SU-DHL-6 (cell line): ENCODE measurements at regions not wholly inside any gene's neighbourhood (a gene's known extent, or its start where the extent isn't known, plus 50 kb on each side); places are given as distances from the start of the nearest gene placed in this dataset.

Experiments
- EZH2phosphoT487 ChIP-seq: fragments of 200-600 bp; sonication (generic), shearing (Covaris generic); conservative IDR thresholded peaks from 2 replicates; pipeline ENCODE4 v1.6.1; 2018; ENCODE audit warnings: mild to moderate bottlenecking, antibody characterized with exemption, low read length, moderate library complexity, mixed read lengths
- TF ChIP-seq, protein P1 (sequence below): fragments of 200-600 bp; sonication (generic); IDR thresholded peaks from one replicate; pipeline ENCODE4 v1.5.1; 2017; ENCODE audit warnings: antibody characterized with exemption, mild to moderate bottlenecking, low read length, moderate library complexity; ENCODE audit not compliant: insufficient read depth, poor library complexity, severe bottlenecking

DNA sequence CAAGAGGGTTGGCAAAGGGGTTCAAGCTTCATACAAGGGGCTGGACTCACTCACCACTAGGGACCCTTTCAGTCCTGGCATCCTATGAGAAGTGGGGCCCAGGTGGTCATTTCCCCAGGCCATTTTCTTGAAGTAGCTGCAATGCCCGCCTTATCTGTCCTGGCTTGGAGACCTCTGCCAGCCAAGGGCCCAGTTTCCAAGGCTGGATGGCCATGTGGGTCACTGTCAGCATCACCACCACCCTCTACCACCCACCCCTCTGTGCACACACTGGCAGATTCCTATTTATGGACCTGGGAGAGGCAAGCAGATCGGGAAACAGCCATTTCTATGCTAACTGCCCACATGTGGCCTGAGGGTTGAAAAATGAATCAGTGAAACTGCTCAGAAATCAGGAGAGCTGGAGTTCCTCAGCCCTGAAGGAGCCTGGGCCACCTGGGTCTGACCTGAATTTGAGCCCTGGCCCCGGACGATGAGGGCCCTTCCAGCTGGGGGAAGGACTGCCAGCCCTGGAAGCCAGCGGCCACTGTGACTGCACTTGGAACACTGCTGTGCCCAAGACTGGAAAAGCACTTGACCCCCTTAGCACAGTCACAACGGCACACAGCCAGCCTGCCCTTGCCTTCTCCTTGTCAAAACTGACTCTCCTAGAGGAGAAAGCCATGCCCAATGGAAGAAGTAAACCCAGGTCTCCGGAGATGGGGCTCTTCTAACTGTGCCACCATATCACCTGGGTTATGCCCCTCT is 442.2 kb downstream of the BUD13 start:
- TF ChIP-seq, protein P1, sequence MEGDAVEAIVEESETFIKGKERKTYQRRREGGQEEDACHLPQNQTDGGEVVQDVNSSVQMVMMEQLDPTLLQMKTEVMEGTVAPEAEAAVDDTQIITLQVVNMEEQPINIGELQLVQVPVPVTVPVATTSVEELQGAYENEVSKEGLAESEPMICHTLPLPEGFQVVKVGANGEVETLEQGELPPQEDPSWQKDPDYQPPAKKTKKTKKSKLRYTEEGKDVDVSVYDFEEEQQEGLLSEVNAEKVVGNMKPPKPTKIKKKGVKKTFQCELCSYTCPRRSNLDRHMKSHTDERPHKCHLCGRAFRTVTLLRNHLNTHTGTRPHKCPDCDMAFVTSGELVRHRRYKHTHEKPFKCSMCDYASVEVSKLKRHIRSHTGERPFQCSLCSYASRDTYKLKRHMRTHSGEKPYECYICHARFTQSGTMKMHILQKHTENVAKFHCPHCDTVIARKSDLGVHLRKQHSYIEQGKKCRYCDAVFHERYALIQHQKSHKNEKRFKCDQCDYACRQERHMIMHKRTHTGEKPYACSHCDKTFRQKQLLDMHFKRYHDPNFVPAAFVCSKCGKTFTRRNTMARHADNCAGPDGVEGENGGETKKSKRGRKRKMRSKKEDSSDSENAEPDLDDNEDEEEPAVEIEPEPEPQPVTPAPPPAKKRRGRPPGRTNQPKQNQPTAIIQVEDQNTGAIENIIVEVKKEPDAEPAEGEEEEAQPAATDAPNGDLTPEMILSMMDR, result no peak
- TF ChIP-seq EZH2phosphoT487, result no peak
